ENCODE measurements at regions not wholly inside any gene's neighbourhood (a gene's known extent, or its start where the extent isn't known, plus 50 kb on each side); places are given as distances from the start of the nearest gene placed in this dataset.
"Not testable (repeated sequence)": the region's sequence is repeated elsewhere in the genome, so short reads cannot be mapped to it uniquely, and the experiment has no call there.

DNA sequence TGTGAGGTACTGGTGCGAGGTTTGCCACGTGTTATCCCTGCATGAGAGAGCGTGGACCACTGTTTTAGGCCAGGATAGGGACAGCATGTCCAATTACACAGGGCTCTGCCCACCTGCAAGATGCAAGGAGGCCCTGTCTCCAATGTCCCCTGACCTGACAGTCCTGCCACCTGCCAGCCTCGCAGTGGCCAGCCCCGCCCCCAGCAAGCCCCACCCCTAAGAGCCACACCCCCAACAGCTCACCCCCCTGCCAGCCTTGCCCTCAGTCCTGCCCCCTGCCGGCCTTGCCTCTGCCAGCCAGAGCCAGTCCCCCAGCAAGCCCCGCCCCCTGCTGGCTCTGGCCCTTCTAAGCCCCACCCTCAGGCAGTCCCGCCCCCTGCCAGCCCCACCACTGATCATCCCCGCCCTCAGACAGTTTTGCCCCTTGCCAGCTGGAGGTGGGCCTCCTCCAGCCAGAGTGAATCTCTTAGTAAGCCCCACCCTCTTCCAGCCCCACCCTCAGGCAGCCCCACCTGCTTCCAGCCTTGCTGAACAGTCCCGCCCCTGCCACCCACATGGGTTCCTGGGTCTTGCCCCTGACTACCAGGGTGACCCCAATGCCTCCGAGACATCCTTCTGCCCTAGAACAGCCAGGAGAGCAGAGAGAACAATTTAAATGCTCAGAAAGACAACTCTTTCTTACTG lies 62.3 kb upstream of the DPP6 start:
- TF ChIP-seq CTCF, POLR2A, EP300 (IDR thresholded peaks at IDR 0.05): not testable (repeated sequence)
